ENCODE measurements at regions not wholly inside any gene's neighbourhood (a gene's known extent, or its start where the extent isn't known, plus 50 kb on each side); places are given as distances from the start of the nearest gene placed in this dataset.

DNA sequence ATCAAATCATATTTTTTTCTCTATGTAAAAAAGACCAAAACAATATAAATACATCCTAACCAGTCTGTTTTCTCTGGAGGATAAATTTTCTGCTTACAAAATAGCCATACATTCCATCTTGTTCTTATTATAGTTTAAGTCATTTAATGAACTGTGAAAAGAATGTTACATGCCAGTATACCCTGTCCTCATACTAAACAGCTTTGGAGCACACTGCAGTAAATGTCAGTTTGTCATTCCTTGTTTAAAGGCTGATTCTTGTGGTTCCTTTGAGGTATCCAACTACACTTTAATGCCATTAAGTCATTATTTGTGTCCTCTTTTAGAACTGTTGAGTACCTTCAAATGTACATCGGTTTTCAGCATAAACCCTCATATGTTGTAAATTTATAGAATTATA is 52.7 kb upstream of the DCBLD2 start:
- peak; percentile 43 to 57 for DNase-seq (ENCODE audit: low read depth in 2 of 2)
- no peak overlapping the region for H3K4me2 ChIP-seq (ENCODE audit: extremely low read depth, insufficient read depth, low read length)

DNA sequence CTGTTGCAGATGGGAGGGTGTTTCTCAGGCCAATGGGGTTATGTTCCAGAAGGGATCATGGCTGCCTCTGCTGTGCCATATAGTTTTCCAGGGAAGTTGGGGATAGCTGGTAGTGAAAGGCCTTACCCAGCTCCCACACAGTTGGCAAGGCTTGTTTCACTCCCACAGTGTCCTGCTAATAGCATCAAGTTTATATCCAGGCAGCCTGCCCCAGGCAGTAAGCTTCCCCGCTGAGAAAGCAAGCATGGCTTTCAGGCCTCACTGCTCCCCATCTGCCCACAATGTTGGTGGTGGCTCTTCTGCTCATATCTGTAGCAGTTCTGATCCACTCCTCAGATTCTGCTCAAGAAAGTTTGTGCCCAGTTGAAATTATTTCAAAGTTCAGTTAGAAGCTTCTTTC is 50.9 kb upstream of the DCBLD2 start:
- no peaks in the 10 kb centered on the region for H3K27me3 ChIP-seq (ENCODE audit: control insufficient read depth, insufficient read depth, low read length)
- DNase-seq (ENCODE audit: low read depth in 2 of 2): no peak
- H3K9ac ChIP-seq (ENCODE audit: insufficient read depth, low read length): no peak overlapping the region
- no peaks in the 10 kb centered on the region for H3K79me2 ChIP-seq (ENCODE audit: control insufficient read depth, insufficient read depth, low read length)
- H2AFZ ChIP-seq (ENCODE audit: low read length): no peak overlapping the region
- TF ChIP-seq EZH2 (IDR thresholded peaks at IDR 0.05; ENCODE audit: low read length, missing control alignments): no peak
- TF ChIP-seq, protein P1, sequence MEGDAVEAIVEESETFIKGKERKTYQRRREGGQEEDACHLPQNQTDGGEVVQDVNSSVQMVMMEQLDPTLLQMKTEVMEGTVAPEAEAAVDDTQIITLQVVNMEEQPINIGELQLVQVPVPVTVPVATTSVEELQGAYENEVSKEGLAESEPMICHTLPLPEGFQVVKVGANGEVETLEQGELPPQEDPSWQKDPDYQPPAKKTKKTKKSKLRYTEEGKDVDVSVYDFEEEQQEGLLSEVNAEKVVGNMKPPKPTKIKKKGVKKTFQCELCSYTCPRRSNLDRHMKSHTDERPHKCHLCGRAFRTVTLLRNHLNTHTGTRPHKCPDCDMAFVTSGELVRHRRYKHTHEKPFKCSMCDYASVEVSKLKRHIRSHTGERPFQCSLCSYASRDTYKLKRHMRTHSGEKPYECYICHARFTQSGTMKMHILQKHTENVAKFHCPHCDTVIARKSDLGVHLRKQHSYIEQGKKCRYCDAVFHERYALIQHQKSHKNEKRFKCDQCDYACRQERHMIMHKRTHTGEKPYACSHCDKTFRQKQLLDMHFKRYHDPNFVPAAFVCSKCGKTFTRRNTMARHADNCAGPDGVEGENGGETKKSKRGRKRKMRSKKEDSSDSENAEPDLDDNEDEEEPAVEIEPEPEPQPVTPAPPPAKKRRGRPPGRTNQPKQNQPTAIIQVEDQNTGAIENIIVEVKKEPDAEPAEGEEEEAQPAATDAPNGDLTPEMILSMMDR (conservative IDR thresholded peaks at IDR 0.05 in 1 of 2, IDR thresholded peaks at IDR 0.05 in 1 of 2; ENCODE audit: low read depth in 1 of 2, low read length in 2 of 2): no peak
- H3K27ac ChIP-seq (ENCODE audit: insufficient read depth, low read length): no peak overlapping the region
- H3K36me3 ChIP-seq (ENCODE audit: control insufficient read depth, insufficient read depth, low read length): no peaks in the 10 kb centered on the region
- H4K20me1 ChIP-seq (ENCODE audit: control insufficient read depth, extremely low read depth, insufficient read depth, low read length): no peaks in the 10 kb centered on the region
- no peak overlapping the region for H3K4me2 ChIP-seq (ENCODE audit: extremely low read depth, insufficient read depth, low read length)
- H3K9me3 ChIP-seq (ENCODE audit: control insufficient read depth, insufficient read depth, low read depth, low read length): no peaks in the 10 kb centered on the region
- H3K4me1 ChIP-seq (ENCODE audit: control insufficient read depth, extremely low read depth, insufficient read depth, low read length): peaks cover 2% of the 10 kb centered on the region
- no peak overlapping the region for H3K4me3 ChIP-seq (replicated peaks in 1 of 4; ENCODE audit: control extremely low read depth in 1 of 4, insufficient read depth in 1 of 4, low read depth in 3 of 4, low read length in 4 of 4)

More for the DNA sequence above, 52.7 kb upstream of the DCBLD2 start:
- H3K36me3 ChIP-seq (ENCODE audit: control insufficient read depth, insufficient read depth, low read length): no peaks in the 10 kb centered on the region
- no peaks in the 10 kb centered on the region for H3K79me2 ChIP-seq (ENCODE audit: control insufficient read depth, insufficient read depth, low read length)
- no peak for TF ChIP-seq EZH2 (IDR thresholded peaks at IDR 0.05; ENCODE audit: low read length, missing control alignments)
- TF ChIP-seq, protein P1 (conservative IDR thresholded peaks at IDR 0.05 in 1 of 2, IDR thresholded peaks at IDR 0.05 in 1 of 2; ENCODE audit: low read depth in 1 of 2, low read length in 2 of 2): no peak
- H3K9me3 ChIP-seq (ENCODE audit: control insufficient read depth, insufficient read depth, low read depth, low read length): no peaks in the 10 kb centered on the region
- H3K4me1 ChIP-seq (ENCODE audit: control insufficient read depth, extremely low read depth, insufficient read depth, low read length): peaks cover 2% of the 10 kb centered on the region
- no peak overlapping the region for H3K27ac ChIP-seq (ENCODE audit: insufficient read depth, low read length)
- H3K27me3 ChIP-seq (ENCODE audit: control insufficient read depth, insufficient read depth, low read length): no peaks in the 10 kb centered on the region
- no peak overlapping the region for H3K4me3 ChIP-seq (replicated peaks in 1 of 4; ENCODE audit: control extremely low read depth in 1 of 4, insufficient read depth in 1 of 4, low read depth in 3 of 4, low read length in 4 of 4)
- H2AFZ ChIP-seq (ENCODE audit: low read length): no peak overlapping the region
- no peaks in the 10 kb centered on the region for H4K20me1 ChIP-seq (ENCODE audit: control insufficient read depth, extremely low read depth, insufficient read depth, low read length)
- no peak overlapping the region for H3K9ac ChIP-seq (ENCODE audit: insufficient read depth, low read length)
